ENCODE measurements at regions not wholly inside any gene's neighbourhood (a gene's known extent, or its start where the extent isn't known, plus 50 kb on each side); places are given as distances from the start of the nearest gene placed in this dataset.

GRCh38 chr3:177431525-177432176 is 234.4 kb upstream of the TBL1XR1 start:
- DNase-seq = no peak
- Mint-ChIP-seq H3K27me3 (ENCODE audit: low read depth) (no peaks in the 10 kb centered on the region), H3K4me3 (no peak overlapping the region), H3K4me1 (ENCODE audit: low read depth) (peaks cover 15% of the 10 kb centered on the region), H3K9me3 (no peaks in the 10 kb centered on the region), H3K36me3 (ENCODE audit: low read depth) (no peaks in the 10 kb centered on the region), H3K27ac (no peak overlapping the region)
- intact Hi-C loops (cut with micrococcal nuclease) = no loop called here
- CTCF ChIA-PET = interaction anchor here (0.6 to 0.8 kb wide), 2 partner anchors 16 to 61 kb away, joined by 3 read pairs; no protein-coding TSS in a partner anchor

GRCh38 chr3:177435301-177435700 is 238.0 kb upstream of the TBL1XR1 start:
- no peaks in the 10 kb centered on the region for H3K4me1 Mint-ChIP-seq (ENCODE audit: low read depth)
- H3K27ac Mint-ChIP-seq = no peak overlapping the region
- H3K9me3 Mint-ChIP-seq = no peaks in the 10 kb centered on the region
- H3K4me3 Mint-ChIP-seq = no peak overlapping the region
- H3K27me3 Mint-ChIP-seq (ENCODE audit: low read depth) = no peaks in the 10 kb centered on the region
- CTCF ChIA-PET = no interaction called here
- no peaks in the 10 kb centered on the region for H3K36me3 Mint-ChIP-seq (ENCODE audit: low read depth)
- DNase-seq = no peak
- intact Hi-C loops (cut with micrococcal nuclease) = no loop called here

GRCh38 chr3:177437513-177438337 is 240.4 kb upstream of the TBL1XR1 start:
- no peaks in the 10 kb centered on the region for H3K9me3 Mint-ChIP-seq
- no peak overlapping the region for H3K4me3 Mint-ChIP-seq
- intact Hi-C loops (cut with micrococcal nuclease) = no loop called here
- CTCF ChIA-PET = no interaction called here
- no peaks in the 10 kb centered on the region for H3K36me3 Mint-ChIP-seq (ENCODE audit: low read depth)
- H3K27me3 Mint-ChIP-seq (ENCODE audit: low read depth) = no peaks in the 10 kb centered on the region
- no peak for DNase-seq
- H3K27ac Mint-ChIP-seq = no peak overlapping the region
- H3K4me1 Mint-ChIP-seq (ENCODE audit: low read depth) = no peaks in the 10 kb centered on the region

- Mint-ChIP-seq H3K4me3 (no peak overlapping the region), H3K27ac (no peak overlapping the region), H3K36me3 (ENCODE audit: low read depth) (no peaks in the 10 kb centered on the region), H3K9me3 (no peaks in the 10 kb centered on the region), H3K4me1 (ENCODE audit: low read depth) (no peaks in the 10 kb centered on the region), H3K27me3 (ENCODE audit: low read depth) (no peaks in the 10 kb centered on the region)
- intact Hi-C loops (cut with micrococcal nuclease) = no loop called here
- CTCF ChIA-PET = interaction anchor here (0.6 kb wide), 2 partner anchors 9 to 126 kb away, joined by 3 read pairs; no protein-coding TSS in a partner anchor
- no peak for DNase-seq
These were observed 241.4 kb upstream of the TBL1XR1 start for GRCh38 chr3:177438596-177439220.

- CTCF ChIA-PET = no interaction called here
- H3K4me3 Mint-ChIP-seq = no peak overlapping the region
- H3K9me3 Mint-ChIP-seq = no peaks in the 10 kb centered on the region
- H3K4me1 Mint-ChIP-seq (ENCODE audit: low read depth) = no peaks in the 10 kb centered on the region
- intact Hi-C loops (cut with micrococcal nuclease) = no loop called here
- no peak for DNase-seq
- no peaks in the 10 kb centered on the region for H3K27me3 Mint-ChIP-seq (ENCODE audit: low read depth)
- no peaks in the 10 kb centered on the region for H3K36me3 Mint-ChIP-seq (ENCODE audit: low read depth)
- H3K27ac Mint-ChIP-seq = no peak overlapping the region
These were observed 242.5 kb upstream of the TBL1XR1 start for GRCh38 chr3:177439694-177440269.

- intact Hi-C loops (cut with micrococcal nuclease) = no loop called here
- Mint-ChIP-seq H3K4me3 (no peak overlapping the region), H3K27me3 (ENCODE audit: low read depth) (no peaks in the 10 kb centered on the region), H3K4me1 (ENCODE audit: low read depth) (no peaks in the 10 kb centered on the region), H3K9me3 (no peaks in the 10 kb centered on the region), H3K27ac (no peak overlapping the region), H3K36me3 (ENCODE audit: low read depth) (no peaks in the 10 kb centered on the region)
- CTCF ChIA-PET = no interaction called here
- no peak for DNase-seq
These were observed 243.3 kb upstream of the TBL1XR1 start for GRCh38 chr3:177440456-177441104.

- Mint-ChIP-seq H3K4me3 (no peak overlapping the region), H3K27ac (no peak overlapping the region), H3K4me1 (ENCODE audit: low read depth) (no peaks in the 10 kb centered on the region), H3K9me3 (no peaks in the 10 kb centered on the region), H3K27me3 (ENCODE audit: low read depth) (no peaks in the 10 kb centered on the region), H3K36me3 (ENCODE audit: low read depth) (no peaks in the 10 kb centered on the region)
- intact Hi-C loops (cut with micrococcal nuclease) = no loop called here
- CTCF ChIA-PET = no interaction called here
- no peak for DNase-seq
These were observed 244.1 kb upstream of the TBL1XR1 start for GRCh38 chr3:177441276-177441812.

GRCh38 chr3:177441813-177442646 is 244.7 kb upstream of the TBL1XR1 start:
- intact Hi-C loops (cut with micrococcal nuclease) = no loop called here
- H3K27ac Mint-ChIP-seq = no peak overlapping the region
- H3K4me1 Mint-ChIP-seq (ENCODE audit: low read depth) = no peaks in the 10 kb centered on the region
- DNase-seq = no peak
- no peaks in the 10 kb centered on the region for H3K9me3 Mint-ChIP-seq
- H3K4me3 Mint-ChIP-seq = no peak overlapping the region
- CTCF ChIA-PET = no interaction called here
- no peaks in the 10 kb centered on the region for H3K27me3 Mint-ChIP-seq (ENCODE audit: low read depth)
- no peaks in the 10 kb centered on the region for H3K36me3 Mint-ChIP-seq (ENCODE audit: low read depth)

GRCh38 chr3:177443469-177443868 is 246.2 kb upstream of the TBL1XR1 start:
- Mint-ChIP-seq H3K27me3 (ENCODE audit: low read depth) (no peaks in the 10 kb centered on the region), H3K36me3 (ENCODE audit: low read depth) (no peaks in the 10 kb centered on the region), H3K9me3 (no peaks in the 10 kb centered on the region), H3K4me3 (no peak overlapping the region), H3K27ac (no peak overlapping the region), H3K4me1 (ENCODE audit: low read depth) (peaks cover 3% of the 10 kb centered on the region)
- CTCF ChIA-PET = interaction anchor here (0.6 kb wide), 1 partner anchor 95 kb away, joined by 4 read pairs; no protein-coding TSS in a partner anchor
- no peak for DNase-seq
- intact Hi-C loops (cut with micrococcal nuclease) = no loop called here

GRCh38 chr3:177444696-177445095 is 247.4 kb upstream of the TBL1XR1 start:
- CTCF ChIA-PET = no interaction called here
- H3K27ac Mint-ChIP-seq = no peak overlapping the region
- H3K9me3 Mint-ChIP-seq = no peaks in the 10 kb centered on the region
- H3K4me1 Mint-ChIP-seq (ENCODE audit: low read depth) = peaks cover 14% of the 10 kb centered on the region
- intact Hi-C loops (cut with micrococcal nuclease) = no loop called here
- no peaks in the 10 kb centered on the region for H3K36me3 Mint-ChIP-seq (ENCODE audit: low read depth)
- no peak overlapping the region for H3K4me3 Mint-ChIP-seq
- no peak for DNase-seq
- no peaks in the 10 kb centered on the region for H3K27me3 Mint-ChIP-seq (ENCODE audit: low read depth)

- intact Hi-C loops (cut with micrococcal nuclease) = no loop called here
These were observed 248.3 kb upstream of the TBL1XR1 start for GRCh38 chr3:177445549-177445948.

More at GRCh38 chr3:177445549-177445948, 248.3 kb upstream of the TBL1XR1 start:
- peaks cover 14% of the 10 kb centered on the region for H3K4me1 Mint-ChIP-seq (ENCODE audit: low read depth)
- H3K36me3 Mint-ChIP-seq (ENCODE audit: low read depth) = no peaks in the 10 kb centered on the region
- H3K27me3 Mint-ChIP-seq (ENCODE audit: low read depth) = no peaks in the 10 kb centered on the region
- DNase-seq = no peak
- H3K27ac Mint-ChIP-seq = no peak overlapping the region
- H3K4me3 Mint-ChIP-seq = no peak overlapping the region
- no peaks in the 10 kb centered on the region for H3K9me3 Mint-ChIP-seq
- CTCF ChIA-PET = no interaction called here
